ENCODE measurements at regions not wholly inside any gene's neighbourhood (a gene's known extent, or its start where the extent isn't known, plus 50 kb on each side); places are given as distances from the start of the nearest gene placed in this dataset.

- no peak for DNase-seq
These were observed 573.4 kb downstream of the EFNB2 start for GRCh38 chr13:105962080-105962479.

GRCh38 chr13:105961438-105961837, 574.0 kb downstream of the EFNB2 start:
- no peak for DNase-seq

GRCh38 chr13:105960326-105960725, 575.1 kb downstream of the EFNB2 start:
- DNase-seq = no peak

GRCh38 chr13:105959876-105960275, 575.6 kb downstream of the EFNB2 start:
- no peak for DNase-seq

GRCh38 chr13:105957769-105958438, 577.6 kb downstream of the EFNB2 start:
- DNase-seq = no peak

- DNase-seq = no peak
These were observed 578.5 kb downstream of the EFNB2 start for GRCh38 chr13:105956921-105957320.

GRCh38 chr13:105952973-105953290, 582.5 kb downstream of the EFNB2 start:
- no peak for DNase-seq

- DNase-seq = no peak
These were observed 583.1 kb downstream of the EFNB2 start for GRCh38 chr13:105952233-105952972.

- no peak for DNase-seq
These were observed 587.3 kb downstream of the EFNB2 start for GRCh38 chr13:105948143-105948542.

GRCh38 chr13:105940882-105941281, 594.6 kb downstream of the EFNB2 start:
- DNase-seq = no peak

- no peak for DNase-seq
These were observed 598.0 kb downstream of the EFNB2 start for GRCh38 chr13:105937451-105937850.

GRCh38 chr13:105936816-105937215, 598.6 kb downstream of the EFNB2 start:
- DNase-seq = no peak

GRCh38 chr13:105929505-105929904, 606.0 kb downstream of the EFNB2 start:
- DNase-seq = no peak

GRCh38 chr13:105928901-105929300, 606.6 kb downstream of the EFNB2 start:
- no peak for DNase-seq

- no peak for DNase-seq
These were observed 607.4 kb downstream of the EFNB2 start for GRCh38 chr13:105928048-105928447.

- no peak for DNase-seq
These were observed 610.0 kb downstream of the EFNB2 start for GRCh38 chr13:105925496-105925895.

GRCh38 chr13:105921711-105922110, 613.8 kb downstream of the EFNB2 start:
- no peak for DNase-seq

GRCh38 chr13:105920370-105920769, 615.1 kb downstream of the EFNB2 start:
- DNase-seq = no peak

GRCh38 chr13:105918842-105919741, 616.4 kb downstream of the EFNB2 start:
- DNase-seq = no peak

- DNase-seq = no peak
These were observed 620.2 kb downstream of the EFNB2 start for GRCh38 chr13:105915146-105915850.

GRCh38 chr13:105914291-105915036, 621.0 kb downstream of the EFNB2 start:
- no peak for DNase-seq

- no peak for DNase-seq
These were observed 626.9 kb downstream of the EFNB2 start for GRCh38 chr13:105908586-105908985.
